Peyer's patch (tissue), 4 donors: ENCODE measurements at regions not wholly inside any gene's neighbourhood (a gene's known extent, or its start where the extent isn't known, plus 50 kb on each side); places are given as distances from the start of the nearest gene placed in this dataset.

Experiments used
- DNase-seq, 3 donors: peaks; one replicate each; pipeline ENCODE4 v3.0.0-alpha.2; 2017 to 2019
- H3K27ac ChIP-seq, 4 donors: fragments of 200-600 bp; sonication (generic); one replicate each; pipeline ENCODE4 v1.5.1; 2016 to 2019
- H3K27me3 ChIP-seq, 2 donors: fragments of 200-600 bp; sonication (generic); one replicate each; pipeline ENCODE4 v1.5.1; 2019
- H3K36me3 ChIP-seq, 3 donors: fragments of 200-600 bp; sonication (generic); one replicate each; pipeline ENCODE4 v1.5.1; 2016 to 2019
- H3K4me1 ChIP-seq, 4 donors: fragments of 200-600 bp; sonication (generic); one replicate each; pipeline ENCODE4 v1.5.1; 2016 to 2019
- H3K4me3 ChIP-seq, 4 donors: fragments of 200-600 bp; sonication (generic); 1 replicate in 3 of 4; 2 replicates in 1 of 4; pipeline ENCODE4 v1.5.1; 2016 to 2019; ENCODE audit warnings: mild to moderate bottlenecking in 1 of 4
- H3K9me3 ChIP-seq, 4 donors: fragments of 200-600 bp; sonication (generic); one replicate each; pipeline ENCODE4 v1.5.1; 2016 to 2019; ENCODE audit warnings: mild to moderate bottlenecking in 1 of 4
- CTCF ChIP-seq, 6 experiments: fragments of 450-650 bp in 4 of 6; fragments of 200-600 bp in 2 of 6; sonication (generic) in 1 of 6; IDR thresholded peaks; one replicate each; pipeline ENCODE4 v1.5.1; 2017 to 2019; ENCODE audit warnings: antibody characterized with exemption in 6 of 6, mild to moderate bottlenecking in 3 of 6, moderate library complexity in 1 of 6
- POLR2A ChIP-seq, 2 donors: fragments of 450-650 bp; IDR thresholded peaks; one replicate each; pipeline ENCODE4 v1.5.1; 2017; ENCODE audit warnings: antibody characterized with exemption in 2 of 2, mild to moderate bottlenecking in 2 of 2, moderate library complexity in 2 of 2

- Histone ChIP-seq H3K4me3 (no peak overlapping the region), H3K36me3 (no peaks in the 10 kb centered on the region)
- no peak for TF ChIP-seq POLR2A (IDR thresholded peaks at IDR 0.05)
- no peak for TF ChIP-seq CTCF (IDR thresholded peaks at IDR 0.05)
Observed at GRCh38 chr7:115475206-115475605, 553.3 kb downstream of the MDFIC start.

GRCh38 chr7:115474137-115474536 is 552.2 kb downstream of the MDFIC start:
- no peaks in the 10 kb centered on the region for H3K27me3 ChIP-seq
- H3K9me3 ChIP-seq: no peaks in the 10 kb centered on the region
- no peak overlapping the region for H3K27ac ChIP-seq
- DNase-seq: no peak
- no peaks in the 10 kb centered on the region for H3K4me1 ChIP-seq
- no peaks in the 10 kb centered on the region for H3K36me3 ChIP-seq
- TF ChIP-seq POLR2A (IDR thresholded peaks at IDR 0.05) (no peak), CTCF (IDR thresholded peaks at IDR 0.05) (no peak)
- H3K4me3 ChIP-seq: no peak overlapping the region

More at GRCh38 chr7:115475206-115475605, 553.3 kb downstream of the MDFIC start:
- H3K4me1 ChIP-seq: no peaks in the 10 kb centered on the region
- no peak overlapping the region for H3K27ac ChIP-seq
- no peaks in the 10 kb centered on the region for H3K27me3 ChIP-seq
- H3K9me3 ChIP-seq: no peaks in the 10 kb centered on the region
- no peak for DNase-seq

GRCh38 chr7:115471891-115472290 is 550.0 kb downstream of the MDFIC start:
- Histone ChIP-seq H3K4me3 (no peak overlapping the region), H3K27me3 (no peaks in the 10 kb centered on the region), H3K9me3 (no peaks in the 10 kb centered on the region), H3K36me3 (no peaks in the 10 kb centered on the region), H3K27ac (no peak overlapping the region), H3K4me1 (no peaks in the 10 kb centered on the region)
- no peak for DNase-seq
- TF ChIP-seq CTCF (IDR thresholded peaks at IDR 0.05) (no peak), POLR2A (IDR thresholded peaks at IDR 0.05) (no peak)

- Histone ChIP-seq H3K9me3 (no peaks in the 10 kb centered on the region), H3K27ac (no peak overlapping the region), H3K4me3 (no peak overlapping the region), H3K36me3 (no peaks in the 10 kb centered on the region), H3K27me3 (no peaks in the 10 kb centered on the region), H3K4me1 (no peaks in the 10 kb centered on the region)
- no peak for TF ChIP-seq CTCF (IDR thresholded peaks at IDR 0.05)
- TF ChIP-seq POLR2A (IDR thresholded peaks at IDR 0.05): no peak
- DNase-seq: no peak
Observed at GRCh38 chr7:115462301-115463015, 540.6 kb downstream of the MDFIC start.

- no peak for DNase-seq
- H3K4me1 ChIP-seq: no peaks in the 10 kb centered on the region
- H3K9me3 ChIP-seq: no peaks in the 10 kb centered on the region
- no peak for TF ChIP-seq POLR2A (IDR thresholded peaks at IDR 0.05)
- no peak for TF ChIP-seq CTCF (IDR thresholded peaks at IDR 0.05)
- no peak overlapping the region for H3K4me3 ChIP-seq
- no peak overlapping the region for H3K27ac ChIP-seq
- H3K36me3 ChIP-seq: no peaks in the 10 kb centered on the region
- no peaks in the 10 kb centered on the region for H3K27me3 ChIP-seq
Observed at GRCh38 chr7:115449689-115450088, 527.8 kb downstream of the MDFIC start.
